A673 (cell line): ENCODE measurements at regions not wholly inside any gene's neighbourhood (a gene's known extent, or its start where the extent isn't known, plus 50 kb on each side); places are given as distances from the start of the nearest gene placed in this dataset.

Experiments
- CTCF ChIP-seq: fragments of 300-800, 200-600 bp; sonication (generic); conservative IDR thresholded peaks from 2 replicates; pipeline ENCODE4 v1.5.1; 2017; ENCODE audit warnings: low read depth, mild to moderate bottlenecking, antibody characterized with exemption, low read length, moderate library complexity, mixed read lengths
- EZH2 ChIP-seq: fragments of 200-600 bp; sonication (generic); IDR thresholded peaks from 2 replicates; pipeline ENCODE4 v1.6.1; 2017; ENCODE audit warnings: borderline replicate concordance, low read depth, mild to moderate bottlenecking, mixed read lengths, antibody characterized with exemption, low read length; ENCODE audit not compliant: poor library complexity, severe bottlenecking

DNA sequence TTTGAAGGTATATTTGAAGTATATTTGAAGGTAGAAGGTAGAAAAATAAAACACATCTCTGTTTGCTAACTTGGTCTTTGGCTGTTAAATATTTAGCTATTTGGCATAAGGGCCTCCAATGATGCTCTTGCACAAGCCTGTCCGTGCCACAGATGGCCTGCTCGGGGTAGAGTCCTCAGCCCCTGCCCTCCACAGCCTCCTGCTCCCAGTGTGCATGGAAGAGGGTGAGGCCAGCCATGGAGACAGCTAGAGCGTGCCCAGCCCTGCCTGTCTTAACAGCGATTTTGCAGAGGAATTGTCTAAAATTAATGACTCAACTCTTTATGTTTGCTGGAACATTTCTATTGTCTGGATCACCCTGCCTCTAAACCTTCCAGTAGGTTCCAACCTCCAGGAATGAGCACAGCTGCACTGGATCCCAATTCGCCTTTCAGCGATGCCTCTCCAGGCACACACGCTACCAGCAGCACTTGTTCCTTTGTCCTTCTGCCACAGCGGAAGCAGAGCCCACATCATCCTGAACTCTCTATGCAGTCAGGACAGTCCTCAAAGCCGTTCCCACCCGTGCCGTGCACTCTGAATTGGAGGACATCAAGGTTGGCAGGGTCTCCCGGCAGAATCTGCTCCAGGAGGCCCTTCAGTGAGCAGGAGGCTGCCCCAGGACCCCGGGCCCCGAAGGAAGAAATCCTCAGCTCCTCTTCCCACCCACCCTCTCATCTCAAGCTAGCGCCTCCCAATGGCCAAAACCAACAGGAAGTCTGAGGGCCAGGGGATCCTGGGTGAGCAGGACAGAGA, 254.0 kb upstream of the IRX1 start:
- no peak for TF ChIP-seq CTCF
- TF ChIP-seq EZH2, result no peak
